Mesodermal cell (in vitro differentiated cells): ENCODE measurements at regions not wholly inside any gene's neighbourhood (a gene's known extent, or its start where the extent isn't known, plus 50 kb on each side); places are given as distances from the start of the nearest gene placed in this dataset.
"Not testable (repeated sequence)": the region's sequence is repeated elsewhere in the genome, so short reads cannot be mapped to it uniquely, and the experiment has no call there.

ENCODE experiments used
- H3K27ac ChIP-seq: 2 replicates; pipeline ENCODE4 v1.7.0; 2013; ENCODE audit warnings: mild to moderate bottlenecking, low read depth, low read length, moderate library complexity; ENCODE audit not compliant: severe bottlenecking
- H3K36me3 ChIP-seq: 2 replicates; pipeline ENCODE4 v1.7.1; 2013; ENCODE audit warnings: mild to moderate bottlenecking, low read length, moderate library complexity; ENCODE audit not compliant: control insufficient read depth, insufficient read depth
- H3K4me1 ChIP-seq: one replicate; pipeline ENCODE4 v1.7.1; 2013; ENCODE audit warnings: mild to moderate bottlenecking, low read length; ENCODE audit not compliant: insufficient read depth, control insufficient read depth, poor library complexity, severe bottlenecking
- H3K4me3 ChIP-seq: 2 replicates; pipeline ENCODE4 v1.7.0; 2013; ENCODE audit warnings: low read length, control low read depth, mild to moderate bottlenecking; ENCODE audit not compliant: insufficient read depth, poor library complexity, severe bottlenecking; ENCODE audit errors: extremely low read depth
- H3K9me3 ChIP-seq: 2 replicates; pipeline ENCODE4 v1.7.1; 2013; ENCODE audit warnings: mild to moderate bottlenecking, low read length, moderate library complexity; ENCODE audit not compliant: control insufficient read depth
- WGBS, 2 experiments: methylation state at CpG; one replicate each; pipeline ENCODE4 v1.1.5; 2013; ENCODE audit warnings: missing lambda C conversion rate in 2 of 2; ENCODE audit not compliant: insufficient coverage in 2 of 2; 5-methylcytosine and 5-hydroxymethylcytosine counted together

GRCh38 chr4:159787901-159788300, 685.0 kb downstream of the RAPGEF2 start:
- H3K4me3 ChIP-seq, result no peak overlapping the region
- WGBS, 2 experiments, result no CpG with 5 or more reads among the region's 2 CpGs

GRCh38 chr4:159791334-159791733, 688.5 kb downstream of the RAPGEF2 start:
- Histone ChIP-seq H3K4me1 (no peaks in the 10 kb centered on the region), H3K4me3 (no peak overlapping the region), H3K27ac (no peak overlapping the region), H3K36me3 (no peaks in the 10 kb centered on the region), H3K9me3 (no peaks in the 10 kb centered on the region)
- WGBS, 2 experiments, result no CpG with 5 or more reads among the region's 3 CpGs

More at GRCh38 chr4:159787901-159788300, 685.0 kb downstream of the RAPGEF2 start:
- Histone ChIP-seq H3K9me3 (no peaks in the 10 kb centered on the region), H3K4me1 (no peaks in the 10 kb centered on the region), H3K36me3 (no peaks in the 10 kb centered on the region), H3K27ac (no peak overlapping the region)

GRCh38 chr4:159804592-159804991, 701.7 kb downstream of the RAPGEF2 start:
- not testable (repeated sequence) for H3K4me3 ChIP-seq, H3K9me3 ChIP-seq, H3K27ac ChIP-seq, H3K36me3 ChIP-seq, H3K4me1 ChIP-seq
- WGBS, 2 experiments, result 90 to 100% methylated on average over 1 to 2 of the region's 12 CpGs

GRCh38 chr4:159823743-159824142, 720.9 kb downstream of the RAPGEF2 start:
- Histone ChIP-seq H3K36me3 (no peaks in the 10 kb centered on the region), H3K4me1 (peaks cover 5% of the 10 kb centered on the region), H3K4me3 (no peak overlapping the region), H3K9me3 (no peaks in the 10 kb centered on the region), H3K27ac (no peak overlapping the region)
- WGBS, 2 experiments, result 75 to 88% methylated on average over 2 of the region's 2 CpGs

GRCh38 chr4:159828687-159829086, 725.8 kb downstream of the RAPGEF2 start:
- Histone ChIP-seq H3K9me3 (no peaks in the 10 kb centered on the region), H3K4me3 (no peak overlapping the region), H3K27ac (no peak overlapping the region), H3K4me1 (peaks cover 3% of the 10 kb centered on the region), H3K36me3 (no peaks in the 10 kb centered on the region)
- WGBS, 2 experiments, result 78 to 100% methylated on average over 1 of the region's 1 CpG

- Histone ChIP-seq H3K9me3 (no peaks in the 10 kb centered on the region), H3K27ac (no peak overlapping the region), H3K36me3 (no peaks in the 10 kb centered on the region), H3K4me1 (no peaks in the 10 kb centered on the region), H3K4me3 (no peak overlapping the region)
- WGBS, 2 experiments, result 80% methylated on average over 1 of the region's 2 CpGs; no CpG with 5 or more reads in 1 of the 2 experiments
Measured at GRCh38 chr4:159829184-159829583, 726.3 kb downstream of the RAPGEF2 start.

GRCh38 chr4:159837071-159837470, 734.2 kb downstream of the RAPGEF2 start:
- Histone ChIP-seq H3K9me3 (no peaks in the 10 kb centered on the region), H3K36me3 (no peaks in the 10 kb centered on the region), H3K27ac (no peak overlapping the region), H3K4me1 (no peaks in the 10 kb centered on the region), H3K4me3 (no peak overlapping the region)
- 83% methylated on average over 3 of the region's 3 CpGs; no CpG with 5 or more reads in 1 of the 2 experiments for WGBS, 2 experiments

- no peak overlapping the region for H3K27ac ChIP-seq
- no peak overlapping the region for H3K4me3 ChIP-seq
- H3K4me1 ChIP-seq, result no peaks in the 10 kb centered on the region
- 67% methylated on average over 1 of the region's 1 CpG; no CpG with 5 or more reads in 1 of the 2 experiments for WGBS, 2 experiments
- no peaks in the 10 kb centered on the region for H3K9me3 ChIP-seq
- no peaks in the 10 kb centered on the region for H3K36me3 ChIP-seq
Measured at GRCh38 chr4:159855731-159856130, 752.9 kb downstream of the RAPGEF2 start.

GRCh38 chr4:159856451-159856850, 753.6 kb downstream of the RAPGEF2 start:
- WGBS, 2 experiments, result 60 to 73% methylated on average over 1 to 2 of the region's 5 CpGs
- Histone ChIP-seq H3K4me3 (no peak overlapping the region), H3K4me1 (no peaks in the 10 kb centered on the region), H3K9me3 (no peaks in the 10 kb centered on the region), H3K27ac (no peak overlapping the region), H3K36me3 (no peaks in the 10 kb centered on the region)

GRCh38 chr4:159859656-159860148, 756.8 kb downstream of the RAPGEF2 start:
- no peak overlapping the region for H3K4me3 ChIP-seq
- WGBS, 2 experiments, result no CpG with 5 or more reads among the region's 4 CpGs

GRCh38 chr4:159860945-159861344, 758.1 kb downstream of the RAPGEF2 start:
- Histone ChIP-seq H3K9me3 (no peaks in the 10 kb centered on the region), H3K4me1 (no peaks in the 10 kb centered on the region), H3K27ac (no peak overlapping the region), H3K4me3 (no peak overlapping the region), H3K36me3 (no peaks in the 10 kb centered on the region)
- WGBS, 2 experiments, result 100% methylated on average over 1 of the region's 3 CpGs

More at GRCh38 chr4:159859656-159860148, 756.8 kb downstream of the RAPGEF2 start:
- H3K9me3 ChIP-seq, result no peaks in the 10 kb centered on the region
- H3K36me3 ChIP-seq, result no peaks in the 10 kb centered on the region
- H3K4me1 ChIP-seq, result no peaks in the 10 kb centered on the region
- H3K27ac ChIP-seq, result no peak overlapping the region
